ENCODE measurements at regions not wholly inside any gene's neighbourhood (a gene's known extent, or its start where the extent isn't known, plus 50 kb on each side); places are given as distances from the start of the nearest gene placed in this dataset.
A peak's percentile ranks its signal among the peaks of the same experiment; 100 is the strongest.

DNA sequence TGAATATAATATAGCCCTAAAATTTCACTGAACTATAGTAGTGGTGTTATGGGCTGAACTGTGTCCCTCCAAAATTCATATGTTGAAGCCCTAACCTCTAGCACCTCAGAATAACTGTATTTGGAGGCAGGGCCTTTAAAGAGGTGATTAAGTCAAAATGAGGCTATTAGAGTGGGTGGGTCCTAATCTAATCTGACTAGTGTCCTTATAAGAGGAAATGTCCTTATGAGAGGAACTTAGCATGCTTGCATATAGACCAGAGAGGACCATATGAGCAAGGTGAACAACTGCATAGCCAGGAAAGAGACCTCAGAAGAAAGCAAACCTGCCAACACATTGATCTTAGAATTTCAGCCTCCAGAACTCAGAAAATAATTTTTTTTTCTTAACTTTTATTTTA is 238.4 kb downstream of the ZEB2 start:
- DNase-seq (ENCODE audit: low spot score), result no peak

DNA sequence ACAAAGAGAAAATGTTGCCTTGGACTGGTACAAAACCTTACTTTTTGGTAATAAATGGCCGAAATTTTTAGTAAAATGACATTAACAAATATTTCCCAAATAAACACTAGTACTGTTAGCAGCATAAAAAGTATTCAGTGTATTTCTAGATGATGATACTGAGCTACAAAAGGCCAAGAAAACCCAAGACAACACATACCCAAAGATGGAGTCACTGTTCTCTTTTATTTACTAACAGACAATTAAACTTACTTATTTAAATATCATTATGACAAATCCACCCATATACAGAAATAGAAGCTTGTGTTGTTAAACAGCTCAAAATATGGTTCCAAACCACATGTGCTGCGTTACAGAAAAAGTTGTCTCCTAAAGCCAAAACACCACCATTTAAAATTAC is 239.9 kb downstream of the ZEB2 start:
- no peak for DNase-seq (ENCODE audit: low spot score)

DNA sequence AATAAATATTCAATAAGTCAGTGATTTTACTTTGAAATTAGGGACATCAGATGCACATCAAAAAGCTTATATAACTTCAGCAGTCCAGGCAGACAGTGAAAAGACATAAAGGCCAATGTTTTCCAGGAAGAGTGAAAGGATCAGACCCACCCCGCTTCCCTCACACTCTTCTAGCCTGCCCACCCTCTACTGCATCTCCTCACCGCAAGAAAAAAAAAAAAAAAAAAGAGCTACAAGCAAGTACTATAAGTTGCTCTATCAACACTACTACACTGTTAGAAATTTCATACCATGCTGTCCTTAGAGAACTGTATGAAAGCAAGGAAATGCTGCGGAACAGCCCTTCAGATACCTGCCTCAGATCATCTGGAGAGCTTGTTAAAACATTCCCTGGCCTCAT is 240.8 kb downstream of the ZEB2 start:
- DNase-seq (ENCODE audit: low spot score), result no peak

DNA sequence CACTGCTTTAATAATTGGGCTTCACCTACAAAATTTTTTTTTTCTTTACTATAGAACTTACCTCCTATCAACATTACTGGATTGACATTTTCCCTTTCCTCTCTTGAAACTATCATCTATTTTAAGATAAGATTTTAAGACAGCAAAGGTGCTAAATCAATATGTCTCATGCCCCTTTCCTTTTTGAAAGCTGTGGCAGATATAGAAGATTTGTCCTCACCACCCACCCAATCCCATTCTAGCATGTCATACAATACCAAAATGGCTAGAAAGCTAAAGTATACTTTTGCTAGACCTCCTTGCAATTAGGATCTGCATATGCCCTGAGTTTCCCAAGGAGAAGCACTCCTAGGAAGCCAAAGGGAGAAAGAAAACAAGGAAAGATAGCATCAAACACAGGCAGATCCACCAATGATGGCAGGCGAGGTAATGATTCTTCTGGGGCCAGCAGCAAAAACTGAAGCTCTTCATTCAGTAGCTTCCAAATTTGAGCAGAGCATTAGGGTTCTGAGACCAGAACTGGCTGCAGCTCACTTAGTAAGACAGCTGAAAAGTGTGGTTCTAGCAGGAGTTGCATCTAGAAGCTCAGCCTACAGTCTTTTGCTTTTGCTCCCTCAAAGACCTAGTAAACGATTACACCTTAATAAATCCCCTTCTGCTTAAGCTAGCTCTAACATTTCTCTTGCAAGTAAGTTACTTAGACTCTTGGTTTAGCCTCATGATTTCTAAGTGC is 242.1 kb downstream of the ZEB2 start:
- no peak for DNase-seq (ENCODE audit: low spot score)

DNA sequence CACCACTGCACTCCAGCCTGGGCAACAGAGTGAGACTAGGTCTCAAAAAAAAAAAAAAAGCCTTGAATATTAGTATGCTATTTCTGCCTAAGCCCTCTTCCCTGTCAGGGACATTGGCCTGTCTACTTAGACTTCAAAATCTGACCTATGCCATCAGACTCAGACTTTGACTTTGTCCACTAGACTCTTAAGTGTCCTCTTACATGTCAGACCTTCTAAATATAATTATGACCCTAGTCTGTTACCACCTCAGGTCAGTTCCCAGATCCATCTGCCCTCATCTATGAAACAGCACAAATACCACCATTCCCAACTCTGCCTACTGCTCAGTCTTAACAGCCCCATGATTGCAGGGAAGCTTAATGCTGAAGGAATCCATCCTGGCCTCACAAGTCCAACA is 244.6 kb downstream of the ZEB2 start:
- no peak for DNase-seq (ENCODE audit: low spot score)

DNA sequence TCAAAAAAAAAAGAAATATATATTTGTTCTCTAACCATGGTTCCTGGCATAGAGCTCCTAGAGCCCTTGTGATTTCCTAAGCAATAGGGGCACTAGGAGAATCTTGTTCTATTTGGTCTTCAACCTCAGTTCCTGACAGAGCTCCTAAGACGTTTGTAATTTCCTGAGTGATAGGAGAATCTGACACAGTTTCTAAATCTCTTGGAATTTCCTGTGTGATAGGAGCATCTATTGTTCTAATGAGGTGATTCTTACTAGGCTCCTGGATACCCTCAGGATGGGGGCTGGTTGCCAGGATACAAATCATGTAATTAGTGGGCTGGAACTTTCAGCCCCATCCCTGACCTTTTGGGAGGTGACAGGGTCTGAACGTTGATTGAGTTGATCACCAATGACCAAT is 245.8 kb downstream of the ZEB2 start:
- no peak for DNase-seq (ENCODE audit: low spot score)

DNA sequence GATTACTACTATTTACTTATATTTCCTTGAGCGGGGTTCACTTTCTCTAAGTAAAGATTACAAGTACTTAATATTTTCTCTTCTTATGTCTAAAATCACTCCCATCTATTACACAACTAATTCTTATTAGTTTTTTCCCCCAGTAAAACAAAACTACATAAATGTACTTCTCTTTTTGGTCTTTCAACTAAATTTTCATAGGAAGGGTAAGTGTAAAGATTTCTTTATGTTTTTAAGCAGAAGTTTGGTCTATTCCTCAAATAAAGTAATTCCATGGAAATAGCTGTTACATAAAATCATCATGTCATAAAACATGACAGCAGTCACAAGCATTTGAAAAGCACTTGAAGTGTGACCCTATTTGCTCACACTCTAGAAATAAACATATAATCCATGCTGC is 249.0 kb downstream of the ZEB2 start:
- no peak for DNase-seq (ENCODE audit: low spot score)

DNA sequence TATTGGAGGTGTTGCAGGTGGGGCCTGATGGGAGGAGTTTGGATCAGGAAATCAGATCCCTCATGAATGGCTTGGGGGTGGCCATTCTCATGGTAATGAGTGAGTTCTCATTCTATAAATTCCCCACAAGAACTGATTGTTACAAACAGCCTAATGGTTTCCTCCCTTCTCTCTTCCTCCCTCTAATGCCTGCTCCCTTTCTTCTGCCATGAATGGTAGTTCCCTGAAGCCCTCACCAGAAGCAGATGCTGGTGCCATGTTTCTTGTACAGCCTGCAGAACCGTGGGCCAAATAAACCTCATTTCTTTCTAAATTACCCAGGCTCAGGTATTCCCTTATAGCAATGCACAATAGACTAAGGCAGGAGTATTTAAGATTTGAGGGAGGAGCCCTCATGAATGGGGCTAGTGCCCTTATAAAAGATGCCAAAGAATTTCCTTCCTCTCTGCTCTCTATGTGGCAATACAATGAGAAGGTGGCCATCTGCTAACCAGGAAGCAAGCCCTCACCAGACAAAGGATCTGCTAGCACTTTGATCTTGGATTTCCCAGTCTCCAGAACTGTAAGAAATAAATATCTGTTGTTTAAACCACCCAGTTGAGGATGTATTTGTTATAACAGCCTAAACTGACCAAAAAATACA is 251.8 kb downstream of the ZEB2 start:
- DNase-seq (ENCODE audit: low spot score), result no peak

DNA sequence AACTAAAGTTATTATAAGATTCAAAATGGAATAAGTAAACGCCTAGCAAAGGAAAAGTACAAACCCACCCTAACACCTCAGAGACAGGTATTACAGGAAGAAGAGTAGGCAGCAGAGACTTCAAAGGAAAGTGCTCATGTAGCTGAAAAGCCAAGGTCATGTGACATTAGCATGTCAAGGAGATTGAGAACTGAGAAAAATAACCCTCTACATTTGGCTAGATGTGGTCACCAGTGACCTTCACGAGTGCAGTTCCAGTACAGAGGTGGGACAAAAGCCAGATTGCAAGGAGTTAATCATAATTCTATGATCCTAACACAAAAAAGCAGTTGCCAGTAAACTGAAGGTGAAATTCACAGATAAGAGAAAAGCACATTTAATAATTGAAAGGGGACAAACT is 252.7 kb downstream of the ZEB2 start:
- DNase-seq (ENCODE audit: low spot score), result no peak

DNA sequence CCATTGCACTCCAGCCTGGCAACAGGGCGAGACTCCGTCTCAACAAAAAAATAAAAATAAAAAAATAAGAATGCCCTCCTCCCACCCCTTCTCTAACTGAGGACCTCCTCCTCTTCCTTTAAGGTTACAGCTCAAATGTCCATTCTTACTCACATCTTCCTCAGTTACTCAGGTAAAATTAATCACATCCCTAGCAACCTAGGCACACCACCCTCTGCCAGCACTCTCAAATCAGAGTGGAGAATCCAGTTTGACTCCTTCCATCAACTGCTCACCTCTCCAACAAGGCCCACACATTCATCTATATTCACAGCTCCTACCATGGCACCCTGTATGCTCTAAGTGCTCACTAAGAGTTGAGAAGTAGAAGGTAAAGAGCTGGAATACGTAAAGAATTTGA is 254.3 kb downstream of the ZEB2 start:
- DNase-seq (ENCODE audit: low spot score), result no peak

DNA sequence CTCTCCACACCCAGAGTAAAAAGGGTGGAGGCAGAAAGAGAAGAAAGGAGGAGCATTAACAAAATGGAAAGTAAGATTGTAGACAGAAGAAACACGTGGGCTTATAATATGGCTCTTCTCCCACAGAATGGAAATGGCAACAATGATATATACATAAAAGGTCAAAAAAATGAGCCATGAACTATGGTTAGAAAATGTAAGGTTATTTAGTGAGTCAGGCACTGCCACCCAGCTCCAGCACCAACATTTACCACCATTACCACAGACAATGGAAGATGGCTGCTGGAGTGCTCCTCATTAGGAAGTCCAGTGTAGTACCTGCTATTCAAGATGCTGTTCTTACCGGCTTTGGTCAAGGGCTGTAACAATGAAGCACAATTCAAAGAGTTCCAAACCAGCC is 258.0 kb downstream of the ZEB2 start:
- DNase-seq (ENCODE audit: low spot score), result no peak

DNA sequence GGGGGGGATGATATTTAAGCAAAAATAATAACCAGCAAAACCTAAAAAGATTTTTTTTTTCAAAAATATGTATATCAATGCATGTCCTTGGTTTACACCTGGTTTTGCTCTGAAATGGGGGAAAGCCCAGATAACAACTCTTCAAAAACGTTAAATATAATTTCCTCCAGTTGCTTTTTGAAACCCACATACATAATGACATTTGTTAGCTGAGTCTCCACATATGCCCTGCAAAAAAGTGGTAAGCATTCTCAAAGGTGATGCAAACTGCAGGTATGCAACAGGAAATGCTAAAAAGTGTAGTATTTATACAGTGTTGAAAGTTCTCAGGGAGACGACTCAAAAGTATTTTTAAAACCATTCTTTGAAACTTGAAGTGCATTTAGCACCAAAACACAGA is 258.6 kb downstream of the ZEB2 start:
- DNase-seq (ENCODE audit: low spot score), result no peak

DNA sequence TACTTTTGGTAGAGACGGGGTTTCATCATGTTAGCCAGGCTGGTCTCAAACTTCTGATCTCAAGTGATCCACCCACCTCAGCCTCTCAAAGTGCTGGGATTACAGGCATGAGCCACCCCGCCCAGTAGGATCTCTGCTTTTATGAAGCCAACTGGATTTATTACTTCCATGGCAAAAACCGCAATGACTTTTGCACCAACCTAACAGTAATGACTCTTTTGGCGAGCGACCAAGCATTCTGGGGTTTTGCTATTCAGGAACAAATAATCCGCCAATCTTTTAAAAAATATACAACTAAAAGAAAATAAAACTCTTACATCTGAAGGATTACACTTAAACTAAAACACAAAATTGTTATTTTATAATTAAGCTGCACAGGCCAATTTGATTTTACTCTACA is 260.6 kb downstream of the ZEB2 start:
- no peak for DNase-seq (ENCODE audit: low spot score)

DNA sequence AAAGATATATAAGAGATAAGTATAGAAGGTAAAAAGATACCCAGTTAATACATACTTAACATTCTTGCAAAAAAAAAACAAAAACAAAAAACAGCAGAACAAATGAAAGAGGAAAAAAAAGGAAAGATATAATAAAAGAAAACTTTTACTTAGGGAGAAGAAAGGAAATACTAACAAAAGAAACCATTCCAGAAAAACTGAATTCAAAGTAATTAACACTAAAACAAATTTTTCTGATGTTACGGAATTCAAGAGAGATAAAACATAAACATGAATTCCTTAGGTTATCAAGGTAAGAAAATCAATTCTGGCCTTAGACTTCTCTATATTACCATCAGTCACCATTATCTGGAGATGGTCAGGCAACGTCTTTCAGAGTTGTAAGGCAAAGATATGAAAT is 261.8 kb downstream of the ZEB2 start:
- DNase-seq (ENCODE audit: low spot score), result no peak

DNA sequence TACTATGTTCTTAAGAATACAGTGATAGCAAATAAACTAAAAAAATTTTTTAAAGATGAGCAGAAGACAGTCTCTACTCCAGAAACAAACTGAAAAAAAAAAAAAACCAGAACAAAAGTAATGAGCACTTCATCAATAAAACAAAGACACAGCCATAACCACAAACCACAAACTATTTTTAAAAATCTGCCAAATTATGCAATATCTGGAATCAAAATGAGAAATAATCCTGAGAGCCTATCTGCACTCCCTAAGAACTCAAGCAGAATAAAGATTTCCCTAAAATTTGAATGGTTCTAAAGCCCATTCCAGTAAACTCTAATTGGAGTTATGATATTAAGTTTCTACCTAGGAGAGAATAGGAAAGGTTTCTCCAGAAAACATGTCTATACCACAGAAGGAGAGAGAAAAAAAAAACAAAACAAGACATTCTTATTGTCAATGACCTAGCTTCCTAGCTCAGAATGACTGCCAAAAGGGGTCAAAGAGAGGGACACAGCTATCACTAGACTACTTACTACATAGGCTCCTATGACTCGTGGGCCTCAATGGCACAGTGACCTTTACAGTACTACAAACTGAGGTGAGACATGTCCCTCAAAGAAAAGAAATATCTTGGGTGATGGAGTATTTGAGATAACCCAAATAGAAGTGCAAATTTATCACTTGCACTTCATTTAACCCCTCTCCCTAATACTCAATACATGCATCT is 262.8 kb downstream of the ZEB2 start:
- DNase-seq (ENCODE audit: low spot score), result peak; percentile 65

DNA sequence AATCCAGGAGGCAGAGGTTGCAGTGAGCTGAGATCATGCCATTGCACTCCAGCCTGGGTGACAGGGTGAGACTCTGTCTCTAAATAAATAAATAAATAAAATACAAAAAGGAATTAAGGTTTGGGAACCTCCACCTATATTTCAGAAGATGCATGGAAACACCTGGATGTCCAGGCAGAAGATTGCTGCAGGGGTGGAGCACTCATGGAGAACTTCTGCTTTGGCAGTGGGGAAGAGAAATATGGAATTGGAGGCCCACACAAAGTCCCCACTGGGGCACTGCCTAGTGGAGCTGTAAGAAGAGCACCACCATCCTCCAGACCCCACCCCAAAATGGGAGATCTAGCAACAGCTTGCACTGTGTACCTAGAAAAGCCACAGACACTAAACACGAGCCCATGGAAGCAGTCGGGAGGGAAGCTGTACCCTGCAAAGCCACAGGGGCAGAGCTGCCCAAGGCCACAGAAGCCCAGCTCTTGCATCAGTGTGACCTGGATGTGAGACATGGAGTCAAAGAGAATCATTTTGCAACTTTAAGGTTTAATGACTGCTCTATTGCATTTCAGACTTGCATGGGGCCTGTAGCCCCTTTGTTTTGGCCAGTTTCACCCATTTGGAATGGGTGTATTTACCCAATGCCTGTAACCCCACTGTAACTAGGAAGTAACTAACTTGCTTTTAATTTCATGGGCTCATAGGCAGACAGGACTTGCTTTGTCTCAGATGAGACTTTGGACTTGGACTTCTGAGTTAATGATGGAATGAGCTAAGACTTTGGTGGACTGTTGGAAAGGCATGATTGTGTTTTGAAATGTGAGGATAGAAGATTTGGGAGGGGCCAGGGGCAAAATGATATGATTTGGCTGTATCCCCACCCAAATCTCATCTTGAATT is 265.3 kb downstream of the ZEB2 start:
- DNase-seq (ENCODE audit: low spot score), result no peak

DNA sequence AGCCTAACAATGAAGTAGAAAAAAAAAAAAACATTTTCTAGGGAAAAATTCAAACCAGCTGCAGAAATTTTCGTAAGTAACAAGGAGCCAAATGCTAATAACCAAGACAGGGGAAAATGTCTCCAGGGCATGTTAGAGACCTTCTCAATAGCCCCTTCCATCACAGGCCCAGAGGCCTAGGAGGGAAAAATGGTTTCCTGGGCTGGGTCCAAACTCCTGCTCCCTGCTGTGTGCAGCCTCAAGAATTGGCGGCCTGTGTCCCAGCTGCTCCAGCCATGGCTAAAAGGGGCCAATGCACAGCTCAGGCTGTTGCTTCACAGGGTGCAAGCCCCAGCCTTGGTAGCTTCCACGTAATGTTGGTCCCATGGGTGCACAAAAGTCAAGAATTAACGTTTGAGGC is 266.2 kb downstream of the ZEB2 start:
- no peak for DNase-seq (ENCODE audit: low spot score)

DNA sequence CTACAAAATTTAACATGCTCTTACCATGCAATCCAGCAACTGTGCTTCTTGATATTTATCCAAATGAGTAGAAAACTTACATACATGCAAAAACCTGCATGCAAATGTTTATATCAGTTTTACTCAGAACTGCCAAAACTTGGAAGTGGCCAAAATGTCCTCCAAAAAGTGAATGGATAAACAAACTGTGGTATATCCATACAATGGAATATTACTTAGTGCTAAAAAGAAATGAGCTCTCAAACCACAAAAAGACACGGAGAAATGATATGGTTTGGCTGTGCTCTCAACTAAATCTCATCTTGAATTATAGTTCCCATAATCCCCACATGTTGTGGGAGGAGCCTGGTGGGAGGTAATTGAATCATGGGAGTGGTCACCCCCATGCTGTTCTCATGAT is 267.2 kb downstream of the ZEB2 start:
- no peak for DNase-seq (ENCODE audit: low spot score)

DNA sequence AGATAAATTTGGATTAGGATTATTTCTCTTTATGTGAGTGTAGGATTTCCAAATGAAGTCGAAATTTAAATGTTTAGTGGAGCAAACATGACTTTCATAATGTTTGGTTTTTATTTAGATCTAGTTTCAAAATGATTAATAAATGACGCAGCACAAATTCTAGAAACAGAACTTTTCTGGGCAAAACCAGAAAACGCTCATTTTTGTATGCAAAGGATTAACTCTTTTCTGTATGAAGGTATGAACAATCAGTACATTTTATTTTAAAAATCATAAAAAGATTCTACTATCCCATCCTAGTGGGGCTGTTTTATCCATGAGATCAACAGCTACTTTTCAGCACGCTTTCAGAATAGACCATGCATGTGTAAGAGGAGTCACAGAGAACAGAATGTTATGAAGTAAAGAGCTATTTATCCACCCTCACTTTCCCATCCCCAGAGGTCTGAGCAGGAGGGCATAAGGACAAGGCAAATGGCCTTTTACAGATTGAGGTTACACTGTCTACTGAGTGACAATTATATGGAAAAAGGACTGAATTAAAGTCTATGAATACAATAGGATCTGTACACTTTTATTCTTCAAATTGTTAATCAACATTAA is 270.8 kb downstream of the ZEB2 start:
- DNase-seq (ENCODE audit: low spot score), result peak; percentile 27

DNA sequence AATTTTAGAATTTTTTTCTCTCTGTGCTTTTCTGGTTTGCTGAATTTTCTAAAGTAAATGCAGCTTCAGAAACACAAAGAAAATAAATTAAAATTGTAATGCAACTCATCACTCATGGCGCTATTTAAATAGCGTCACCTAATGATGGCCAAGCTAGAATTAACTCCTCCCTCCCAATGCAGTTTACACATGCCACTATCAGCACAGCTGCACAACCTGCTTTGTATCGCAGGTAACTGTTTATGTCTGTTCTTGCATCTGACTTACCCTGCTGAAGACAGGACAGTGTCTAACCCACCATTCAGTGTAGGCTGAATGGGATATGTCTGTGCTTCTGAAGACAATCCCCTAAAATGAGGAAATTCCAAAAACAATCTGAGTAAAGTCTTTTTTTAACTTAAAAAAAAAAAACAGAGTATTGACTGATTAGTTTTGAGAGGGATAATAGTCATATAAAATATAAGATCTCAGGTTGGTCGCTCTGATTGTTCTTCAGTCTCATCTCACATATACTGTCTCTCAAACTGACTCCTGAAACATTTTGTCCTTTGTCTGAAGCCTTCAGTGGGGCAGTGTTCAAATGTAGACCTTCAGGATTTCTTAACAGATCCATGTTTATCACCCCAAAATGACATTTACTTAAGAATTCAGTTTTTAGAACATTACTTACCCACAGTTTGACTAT is 271.4 kb downstream of the ZEB2 start:
- peak; percentile 5 for DNase-seq (ENCODE audit: low spot score)

DNA sequence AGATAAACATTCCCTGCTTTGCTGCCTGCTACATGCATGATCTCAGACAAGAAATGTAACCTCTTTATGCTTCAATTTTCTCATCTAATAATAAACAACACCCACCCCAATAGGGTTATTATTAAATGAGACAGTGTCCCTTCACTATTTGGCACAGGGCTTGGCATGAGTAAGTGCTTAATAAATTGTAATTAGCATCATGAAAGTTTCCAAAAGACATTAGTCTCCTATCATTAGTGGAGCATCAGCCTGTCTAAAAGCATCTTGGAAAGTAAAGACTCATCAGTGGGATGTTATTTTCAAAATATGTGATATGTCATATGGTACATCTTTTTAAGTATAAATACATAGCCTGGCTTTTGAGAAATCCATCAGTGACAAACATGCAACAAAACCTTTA is 275.0 kb downstream of the ZEB2 start:
- DNase-seq (ENCODE audit: low spot score), result no peak
